ENCODE measurements at regions not wholly inside any gene's neighbourhood (a gene's known extent, or its start where the extent isn't known, plus 50 kb on each side); places are given as distances from the start of the nearest gene placed in this dataset.

DNA sequence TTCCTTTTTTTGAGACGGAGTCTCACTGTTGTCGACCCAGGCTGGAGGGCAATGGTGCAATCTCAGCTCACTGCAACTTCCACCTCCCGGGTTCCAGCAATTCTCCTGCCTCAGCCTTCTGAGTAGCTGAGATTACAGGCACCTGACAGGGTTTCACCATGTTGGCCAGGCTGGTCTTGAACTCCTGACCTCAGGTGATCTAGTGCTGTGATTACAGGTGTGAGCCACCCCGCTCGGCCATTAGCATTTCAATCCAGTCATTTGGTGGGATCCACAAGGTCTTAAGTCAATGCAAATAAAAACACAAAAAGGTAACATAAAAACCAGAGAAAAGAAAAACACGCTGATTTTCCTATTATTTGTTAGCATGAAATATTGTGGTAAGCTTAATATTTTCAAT lies 1227.2 kb upstream of the TENM4 start:
- no peak for TF ChIP-seq EZH2 (IDR thresholded peaks at IDR 0.05; ENCODE audit: borderline replicate concordance, low read length)
- TF ChIP-seq, protein P1, sequence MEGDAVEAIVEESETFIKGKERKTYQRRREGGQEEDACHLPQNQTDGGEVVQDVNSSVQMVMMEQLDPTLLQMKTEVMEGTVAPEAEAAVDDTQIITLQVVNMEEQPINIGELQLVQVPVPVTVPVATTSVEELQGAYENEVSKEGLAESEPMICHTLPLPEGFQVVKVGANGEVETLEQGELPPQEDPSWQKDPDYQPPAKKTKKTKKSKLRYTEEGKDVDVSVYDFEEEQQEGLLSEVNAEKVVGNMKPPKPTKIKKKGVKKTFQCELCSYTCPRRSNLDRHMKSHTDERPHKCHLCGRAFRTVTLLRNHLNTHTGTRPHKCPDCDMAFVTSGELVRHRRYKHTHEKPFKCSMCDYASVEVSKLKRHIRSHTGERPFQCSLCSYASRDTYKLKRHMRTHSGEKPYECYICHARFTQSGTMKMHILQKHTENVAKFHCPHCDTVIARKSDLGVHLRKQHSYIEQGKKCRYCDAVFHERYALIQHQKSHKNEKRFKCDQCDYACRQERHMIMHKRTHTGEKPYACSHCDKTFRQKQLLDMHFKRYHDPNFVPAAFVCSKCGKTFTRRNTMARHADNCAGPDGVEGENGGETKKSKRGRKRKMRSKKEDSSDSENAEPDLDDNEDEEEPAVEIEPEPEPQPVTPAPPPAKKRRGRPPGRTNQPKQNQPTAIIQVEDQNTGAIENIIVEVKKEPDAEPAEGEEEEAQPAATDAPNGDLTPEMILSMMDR (conservative IDR thresholded peaks at IDR 0.05 in 1 of 2, IDR thresholded peaks at IDR 0.05 in 1 of 2; ENCODE audit: extremely low read depth in 1 of 2, insufficient read depth in 1 of 2, low read depth in 1 of 2, low read length in 2 of 2) = no peak

Measured in mammary epithelial cell (primary cell).